ES-I3 (cell line): ENCODE measurements at regions not wholly inside any gene's neighbourhood (a gene's known extent, or its start where the extent isn't known, plus 50 kb on each side); places are given as distances from the start of the nearest gene placed in this dataset.

Source experiments
- H3K36me3 ChIP-seq: 2 replicates; pipeline ENCODE4 v1.6.1; 2013; ENCODE audit warnings: mild to moderate bottlenecking, low read length, control low read depth, moderate library complexity; ENCODE audit not compliant: insufficient read depth
- H3K4me1 ChIP-seq: 2 replicates; pipeline ENCODE4 v1.6.1; 2013; ENCODE audit warnings: mild to moderate bottlenecking, control low read depth, low read length; ENCODE audit not compliant: insufficient read depth
- H3K9ac ChIP-seq: 2 replicates; pipeline ENCODE4 v1.6.1; 2013; ENCODE audit warnings: low read depth, mild to moderate bottlenecking, low read length, moderate library complexity
- H3K9me3 ChIP-seq: 2 replicates; pipeline ENCODE4 v1.6.1; 2013; ENCODE audit warnings: mild to moderate bottlenecking, low read length, moderate library complexity; ENCODE audit not compliant: control insufficient read depth, insufficient read depth

GRCh38 chr5:125006011-125006685 is 259.7 kb upstream of the ZNF608 start:
- no peak overlapping the region for H3K9ac ChIP-seq

GRCh38 chr5:125010356-125010755 is 263.9 kb upstream of the ZNF608 start:
- no peak overlapping the region for H3K9ac ChIP-seq
- H3K4me1 ChIP-seq = peaks cover 18% of the 10 kb centered on the region
- H3K9me3 ChIP-seq = no peaks in the 10 kb centered on the region
- no peaks in the 10 kb centered on the region for H3K36me3 ChIP-seq

More at GRCh38 chr5:125006011-125006685, 259.7 kb upstream of the ZNF608 start:
- H3K9me3 ChIP-seq = no peaks in the 10 kb centered on the region
- H3K36me3 ChIP-seq = no peaks in the 10 kb centered on the region
- H3K4me1 ChIP-seq = peaks cover 53% of the 10 kb centered on the region

GRCh38 chr5:125011014-125011413 is 264.6 kb upstream of the ZNF608 start:
- Histone ChIP-seq H3K9ac (no peak overlapping the region), H3K4me1 (peaks cover 12% of the 10 kb centered on the region), H3K36me3 (no peaks in the 10 kb centered on the region), H3K9me3 (no peaks in the 10 kb centered on the region)

GRCh38 chr5:125011419-125011818 is 265.0 kb upstream of the ZNF608 start:
- H3K36me3 ChIP-seq = no peaks in the 10 kb centered on the region
- H3K9ac ChIP-seq = no peak overlapping the region
- peaks cover 8% of the 10 kb centered on the region for H3K4me1 ChIP-seq
- H3K9me3 ChIP-seq = no peaks in the 10 kb centered on the region

- no peak overlapping the region for H3K9ac ChIP-seq
- H3K4me1 ChIP-seq = peaks cover 2% of the 10 kb centered on the region
- no peaks in the 10 kb centered on the region for H3K36me3 ChIP-seq
Observed at GRCh38 chr5:125011947-125012346, 265.5 kb upstream of the ZNF608 start.

GRCh38 chr5:125012727-125013451 is 266.4 kb upstream of the ZNF608 start:
- H3K9ac ChIP-seq = no peak overlapping the region
- H3K4me1 ChIP-seq = no peaks in the 10 kb centered on the region

More at GRCh38 chr5:125011947-125012346, 265.5 kb upstream of the ZNF608 start:
- H3K9me3 ChIP-seq = no peaks in the 10 kb centered on the region

GRCh38 chr5:125014202-125014601 is 267.8 kb upstream of the ZNF608 start:
- no peaks in the 10 kb centered on the region for H3K9me3 ChIP-seq
- H3K9ac ChIP-seq = no peak overlapping the region
- H3K4me1 ChIP-seq = no peaks in the 10 kb centered on the region
- H3K36me3 ChIP-seq = no peaks in the 10 kb centered on the region

More at GRCh38 chr5:125012727-125013451, 266.4 kb upstream of the ZNF608 start:
- Histone ChIP-seq H3K9me3 (no peaks in the 10 kb centered on the region), H3K36me3 (no peaks in the 10 kb centered on the region)

GRCh38 chr5:125017796-125018195 is 271.4 kb upstream of the ZNF608 start:
- no peaks in the 10 kb centered on the region for H3K4me1 ChIP-seq
- H3K36me3 ChIP-seq = no peaks in the 10 kb centered on the region
- H3K9ac ChIP-seq = no peak overlapping the region
- no peaks in the 10 kb centered on the region for H3K9me3 ChIP-seq

- Histone ChIP-seq H3K4me1 (no peaks in the 10 kb centered on the region), H3K9me3 (no peaks in the 10 kb centered on the region), H3K36me3 (no peaks in the 10 kb centered on the region), H3K9ac (no peak overlapping the region)
Observed at GRCh38 chr5:125023673-125024072, 277.2 kb upstream of the ZNF608 start.

- H3K9ac ChIP-seq = no peak overlapping the region
- no peaks in the 10 kb centered on the region for H3K9me3 ChIP-seq
- no peaks in the 10 kb centered on the region for H3K4me1 ChIP-seq
- H3K36me3 ChIP-seq = no peaks in the 10 kb centered on the region
Observed at GRCh38 chr5:125026867-125027731, 280.7 kb upstream of the ZNF608 start.

GRCh38 chr5:125032286-125032685 is 285.8 kb upstream of the ZNF608 start:
- no peaks in the 10 kb centered on the region for H3K9me3 ChIP-seq
- H3K36me3 ChIP-seq = no peaks in the 10 kb centered on the region
- no peak overlapping the region for H3K9ac ChIP-seq
- H3K4me1 ChIP-seq = no peaks in the 10 kb centered on the region

- Histone ChIP-seq H3K4me1 (no peaks in the 10 kb centered on the region), H3K36me3 (no peaks in the 10 kb centered on the region), H3K9ac (no peak overlapping the region), H3K9me3 (no peaks in the 10 kb centered on the region)
Observed at GRCh38 chr5:125033602-125034001, 287.2 kb upstream of the ZNF608 start.

- no peaks in the 10 kb centered on the region for H3K36me3 ChIP-seq
- no peaks in the 10 kb centered on the region for H3K9me3 ChIP-seq
- no peaks in the 10 kb centered on the region for H3K4me1 ChIP-seq
- H3K9ac ChIP-seq = no peak overlapping the region
Observed at GRCh38 chr5:125034331-125034730, 287.9 kb upstream of the ZNF608 start.

GRCh38 chr5:125036494-125036893 is 290.1 kb upstream of the ZNF608 start:
- Histone ChIP-seq H3K4me1 (peaks cover 6% of the 10 kb centered on the region; the same call in 1 of the 2 replicates), H3K9ac (no peak overlapping the region), H3K9me3 (no peaks in the 10 kb centered on the region), H3K36me3 (no peaks in the 10 kb centered on the region)
